ENCODE measurements at regions not wholly inside any gene's neighbourhood (a gene's known extent, or its start where the extent isn't known, plus 50 kb on each side); places are given as distances from the start of the nearest gene placed in this dataset.

DNA sequence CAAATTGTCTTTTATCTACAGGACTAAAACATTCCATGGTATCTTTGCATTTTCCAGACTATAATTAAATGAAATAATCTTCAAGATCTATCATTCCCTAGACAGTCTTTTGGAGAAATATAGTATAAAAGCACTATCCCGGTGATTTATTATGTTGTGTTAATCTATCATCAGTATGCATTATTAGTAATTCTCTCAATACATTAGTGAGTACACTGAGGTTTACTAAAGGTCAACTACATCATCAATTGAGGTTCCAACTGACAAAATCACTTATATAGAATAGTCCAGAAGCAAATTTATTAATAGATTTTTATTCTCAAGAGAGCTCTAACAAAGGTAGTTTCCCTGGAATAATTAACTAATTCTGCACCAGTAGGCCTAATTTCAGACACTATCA lies 169.6 kb downstream of the KCNA4 start:
- Mint-ChIP-seq H3K27me3 (ENCODE audit: low read depth, poor library complexity) (peaks cover 4% of the 10 kb centered on the region), H3K36me3 (ENCODE audit: low read depth) (no peaks in the 10 kb centered on the region), H3K4me3 (no peak overlapping the region), H3K27ac (no peak overlapping the region), H3K9me3 (peaks cover 8% of the 10 kb centered on the region), H3K4me1 (no peaks in the 10 kb centered on the region)
- TF ChIP-seq, protein P1, sequence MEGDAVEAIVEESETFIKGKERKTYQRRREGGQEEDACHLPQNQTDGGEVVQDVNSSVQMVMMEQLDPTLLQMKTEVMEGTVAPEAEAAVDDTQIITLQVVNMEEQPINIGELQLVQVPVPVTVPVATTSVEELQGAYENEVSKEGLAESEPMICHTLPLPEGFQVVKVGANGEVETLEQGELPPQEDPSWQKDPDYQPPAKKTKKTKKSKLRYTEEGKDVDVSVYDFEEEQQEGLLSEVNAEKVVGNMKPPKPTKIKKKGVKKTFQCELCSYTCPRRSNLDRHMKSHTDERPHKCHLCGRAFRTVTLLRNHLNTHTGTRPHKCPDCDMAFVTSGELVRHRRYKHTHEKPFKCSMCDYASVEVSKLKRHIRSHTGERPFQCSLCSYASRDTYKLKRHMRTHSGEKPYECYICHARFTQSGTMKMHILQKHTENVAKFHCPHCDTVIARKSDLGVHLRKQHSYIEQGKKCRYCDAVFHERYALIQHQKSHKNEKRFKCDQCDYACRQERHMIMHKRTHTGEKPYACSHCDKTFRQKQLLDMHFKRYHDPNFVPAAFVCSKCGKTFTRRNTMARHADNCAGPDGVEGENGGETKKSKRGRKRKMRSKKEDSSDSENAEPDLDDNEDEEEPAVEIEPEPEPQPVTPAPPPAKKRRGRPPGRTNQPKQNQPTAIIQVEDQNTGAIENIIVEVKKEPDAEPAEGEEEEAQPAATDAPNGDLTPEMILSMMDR (IDR thresholded peaks at IDR 0.05), result no peak
- DNase-seq, result no peak

DNA sequence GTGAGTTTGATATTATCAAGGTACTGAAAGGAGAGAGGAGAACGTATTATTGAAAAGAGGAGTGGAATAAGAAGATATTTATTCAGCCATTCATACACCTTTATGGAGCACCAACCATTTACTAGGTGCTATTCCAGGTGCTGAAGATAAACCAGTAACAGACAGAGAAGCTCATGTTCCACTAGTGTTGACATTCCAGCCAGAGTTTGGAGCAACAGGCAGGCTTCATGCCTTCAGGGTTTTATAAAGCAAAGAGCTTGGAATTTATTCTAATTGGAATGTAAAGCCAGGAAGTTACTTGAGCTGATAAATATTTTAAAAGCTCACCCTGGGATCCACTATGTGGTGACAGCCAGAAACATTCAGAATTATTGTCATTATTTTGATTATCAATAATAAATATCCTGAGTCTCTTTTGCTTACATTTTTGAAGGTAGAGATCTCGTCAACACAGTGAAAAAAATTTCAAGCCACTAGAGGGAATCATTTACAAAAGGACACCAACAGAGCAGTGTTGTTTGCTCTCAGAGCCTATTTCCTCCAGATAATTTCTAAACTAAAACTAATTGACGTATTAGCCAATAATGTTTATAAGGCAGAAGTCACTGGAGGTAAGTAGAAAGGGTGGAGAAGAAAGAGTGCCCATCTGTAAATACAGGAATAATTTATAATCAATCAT lies 172.0 kb downstream of the KCNA4 start:
- no peak for DNase-seq
- Mint-ChIP-seq H3K4me3 (no peak overlapping the region), H3K9me3 (peaks cover 8% of the 10 kb centered on the region), H3K36me3 (ENCODE audit: low read depth) (no peaks in the 10 kb centered on the region), H3K27ac (no peak overlapping the region), H3K4me1 (no peaks in the 10 kb centered on the region), H3K27me3 (ENCODE audit: low read depth, poor library complexity) (peaks cover 4% of the 10 kb centered on the region)
- TF ChIP-seq, protein P1 (IDR thresholded peaks at IDR 0.05), result no peak

GRCh38 chr11:29844031-29844430 lies 172.8 kb downstream of the KCNA4 start:
- Mint-ChIP-seq H3K27ac (no peak overlapping the region), H3K9me3 (peaks cover 8% of the 10 kb centered on the region), H3K4me1 (no peaks in the 10 kb centered on the region), H3K4me3 (no peak overlapping the region), H3K27me3 (ENCODE audit: low read depth, poor library complexity) (peaks cover 4% of the 10 kb centered on the region), H3K36me3 (ENCODE audit: low read depth) (no peaks in the 10 kb centered on the region)
- DNase-seq, result no peak
- TF ChIP-seq, protein P1 (IDR thresholded peaks at IDR 0.05), result no peak

GRCh38 chr11:29842061-29842460 lies 174.8 kb downstream of the KCNA4 start:
- TF ChIP-seq, protein P1 (IDR thresholded peaks at IDR 0.05), result no peak
- H3K9me3 Mint-ChIP-seq, result no peaks in the 10 kb centered on the region
- H3K36me3 Mint-ChIP-seq (ENCODE audit: low read depth), result no peaks in the 10 kb centered on the region
- no peaks in the 10 kb centered on the region for H3K4me1 Mint-ChIP-seq
- no peak overlapping the region for H3K4me3 Mint-ChIP-seq
- no peaks in the 10 kb centered on the region for H3K27me3 Mint-ChIP-seq (ENCODE audit: low read depth, poor library complexity)
- no peak for DNase-seq
- no peak overlapping the region for H3K27ac Mint-ChIP-seq

DNA sequence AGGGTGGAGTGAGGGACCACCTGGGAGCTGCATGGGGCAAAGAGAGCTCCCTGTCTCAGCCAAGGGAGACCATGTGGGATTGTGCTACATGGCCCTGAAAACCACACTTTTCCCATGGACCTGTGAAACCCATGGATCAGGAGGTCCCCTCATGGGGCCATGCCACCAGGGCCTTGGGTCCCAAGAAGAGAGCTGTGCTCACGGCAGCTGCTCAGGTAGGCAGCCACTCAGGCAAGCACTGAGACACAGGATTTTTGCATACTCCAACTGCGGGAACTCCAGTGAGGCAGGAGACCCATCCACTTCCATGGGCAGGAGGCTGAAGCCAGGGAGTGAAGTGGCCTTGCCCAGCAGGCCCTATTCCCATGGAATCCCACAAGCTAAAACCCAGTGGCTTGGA lies 190.0 kb downstream of the KCNA4 start:
- Mint-ChIP-seq H3K9me3 (no peaks in the 10 kb centered on the region), H3K27ac (no peak overlapping the region), H3K36me3 (ENCODE audit: low read depth) (no peaks in the 10 kb centered on the region), H3K27me3 (ENCODE audit: low read depth, poor library complexity) (no peaks in the 10 kb centered on the region), H3K4me1 (no peaks in the 10 kb centered on the region), H3K4me3 (no peak overlapping the region)
- DNase-seq, result no peak
- TF ChIP-seq, protein P1 (IDR thresholded peaks at IDR 0.05), result no peak

- no peak overlapping the region for H3K27ac Mint-ChIP-seq
- H3K36me3 Mint-ChIP-seq (ENCODE audit: low read depth), result no peaks in the 10 kb centered on the region
- H3K4me1 Mint-ChIP-seq, result no peaks in the 10 kb centered on the region
- TF ChIP-seq, protein P1 (IDR thresholded peaks at IDR 0.05), result no peak
- no peaks in the 10 kb centered on the region for H3K27me3 Mint-ChIP-seq (ENCODE audit: low read depth, poor library complexity)
- H3K4me3 Mint-ChIP-seq, result no peak overlapping the region
- DNase-seq, result no peak
- H3K9me3 Mint-ChIP-seq, result no peaks in the 10 kb centered on the region
Observed at GRCh38 chr11:29816359-29816758, 200.5 kb downstream of the KCNA4 start.

All from nephron progenitor cell (in vitro differentiated cells).